ENCODE measurements at regions not wholly inside any gene's neighbourhood (a gene's known extent, or its start where the extent isn't known, plus 50 kb on each side); places are given as distances from the start of the nearest gene placed in this dataset.
"Not testable (repeated sequence)": the region's sequence is repeated elsewhere in the genome, so short reads cannot be mapped to it uniquely, and the experiment has no call there.

- TF ChIP-seq GLIS3 (CRISPR knock-in tag; IDR thresholded peaks at IDR 0.05) (no peak), CREB5 (CRISPR knock-in tag; IDR thresholded peaks at IDR 0.05; ENCODE audit: low read depth) (no peak), TSHZ2 (CRISPR knock-in tag; IDR thresholded peaks at IDR 0.05) (no peak), ARNTL (CRISPR knock-in tag; IDR thresholded peaks at IDR 0.05; ENCODE audit: borderline replicate concordance, low read depth) (no peak), OSR1 (CRISPR knock-in tag; IDR thresholded peaks at IDR 0.05) (no peak)
- ATAC-seq, result no peak
Measured at GRCh38 chr3:174362556-174362955, 496.6 kb upstream of the NAALADL2 start.

- no peak for TF ChIP-seq ZNF8 (CRISPR knock-in tag; IDR thresholded peaks at IDR 0.05)
- no peak for TF ChIP-seq BACH2 (CRISPR knock-in tag; IDR thresholded peaks at IDR 0.05; ENCODE audit: borderline replicate concordance)
- no peak for TF ChIP-seq ZC3H10 (CRISPR knock-in tag; IDR thresholded peaks at IDR 0.05)
- TF ChIP-seq ISL1 (CRISPR knock-in tag; IDR thresholded peaks at IDR 0.05), result no peak
- TF ChIP-seq PPARA (CRISPR knock-in tag; IDR thresholded peaks at IDR 0.05; ENCODE audit: borderline replicate concordance), result no peak
- TF ChIP-seq GLIS3 (CRISPR knock-in tag; IDR thresholded peaks at IDR 0.05), result no peak
- no peak for TF ChIP-seq CSRNP3 (CRISPR knock-in tag; IDR thresholded peaks at IDR 0.05)
- no peak for TF ChIP-seq ZNF565 (CRISPR knock-in tag; conservative IDR thresholded peaks at IDR 0.05; ENCODE audit: low read depth)
- TF ChIP-seq TSHZ2 (CRISPR knock-in tag; IDR thresholded peaks at IDR 0.05), result no peak
- TF ChIP-seq TOX (CRISPR knock-in tag; IDR thresholded peaks at IDR 0.05; ENCODE audit: borderline replicate concordance), result no peak
- no peak for TF ChIP-seq OSR1 (CRISPR knock-in tag; IDR thresholded peaks at IDR 0.05)
- no peak for TF ChIP-seq ZFP3 (CRISPR knock-in tag; IDR thresholded peaks at IDR 0.05)
- no peak for TF ChIP-seq RARB (CRISPR knock-in tag; IDR thresholded peaks at IDR 0.05)
- no peak for TF ChIP-seq PATZ1 (CRISPR knock-in tag; IDR thresholded peaks at IDR 0.05; ENCODE audit: borderline replicate concordance)
Measured at GRCh38 chr3:174363256-174363655, 495.9 kb upstream of the NAALADL2 start.

GRCh38 chr3:174365796-174366195 is 493.3 kb upstream of the NAALADL2 start:
- TF ChIP-seq, protein P1, sequence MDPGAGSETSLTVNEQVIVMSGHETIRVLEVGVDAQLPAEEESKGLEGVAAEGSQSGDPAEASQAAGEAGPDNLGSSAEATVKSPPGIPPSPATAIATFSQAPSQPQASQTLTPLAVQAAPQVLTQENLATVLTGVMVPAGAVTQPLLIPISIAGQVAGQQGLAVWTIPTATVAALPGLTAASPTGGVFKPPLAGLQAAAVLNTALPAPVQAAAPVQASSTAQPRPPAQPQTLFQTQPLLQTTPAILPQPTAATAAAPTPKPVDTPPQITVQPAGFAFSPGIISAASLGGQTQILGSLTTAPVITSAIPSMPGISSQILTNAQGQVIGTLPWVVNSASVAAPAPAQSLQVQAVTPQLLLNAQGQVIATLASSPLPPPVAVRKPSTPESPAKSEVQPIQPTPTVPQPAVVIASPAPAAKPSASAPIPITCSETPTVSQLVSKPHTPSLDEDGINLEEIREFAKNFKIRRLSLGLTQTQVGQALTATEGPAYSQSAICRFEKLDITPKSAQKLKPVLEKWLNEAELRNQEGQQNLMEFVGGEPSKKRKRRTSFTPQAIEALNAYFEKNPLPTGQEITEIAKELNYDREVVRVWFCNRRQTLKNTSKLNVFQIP (CRISPR knock-in tag; IDR thresholded peaks at IDR 0.05; ENCODE audit: borderline replicate concordance, low read depth), result no peak
- no peak for TF ChIP-seq ISL1 (CRISPR knock-in tag; IDR thresholded peaks at IDR 0.05)
- TF ChIP-seq PPARA (CRISPR knock-in tag; IDR thresholded peaks at IDR 0.05; ENCODE audit: borderline replicate concordance), result no peak
- no peak for TF ChIP-seq ZFP30 (CRISPR knock-in tag; IDR thresholded peaks at IDR 0.05)
- no peak for TF ChIP-seq ESRRG (CRISPR knock-in tag; IDR thresholded peaks at IDR 0.05)
- TF ChIP-seq ARNTL (CRISPR knock-in tag; IDR thresholded peaks at IDR 0.05; ENCODE audit: borderline replicate concordance, low read depth), result no peak
- no peak for TF ChIP-seq ZNF8 (CRISPR knock-in tag; IDR thresholded peaks at IDR 0.05)
- no peak for TF ChIP-seq SNAI2 (CRISPR knock-in tag; IDR thresholded peaks at IDR 0.05)
- ATAC-seq, result no peak

More at GRCh38 chr3:174363256-174363655, 495.9 kb upstream of the NAALADL2 start:
- ATAC-seq, result no peak

GRCh38 chr3:174366904-174367303 is 492.2 kb upstream of the NAALADL2 start:
- ATAC-seq, result not testable (repeated sequence)
